ENCODE measurements at regions not wholly inside any gene's neighbourhood (a gene's known extent, or its start where the extent isn't known, plus 50 kb on each side); places are given as distances from the start of the nearest gene placed in this dataset.

DNA sequence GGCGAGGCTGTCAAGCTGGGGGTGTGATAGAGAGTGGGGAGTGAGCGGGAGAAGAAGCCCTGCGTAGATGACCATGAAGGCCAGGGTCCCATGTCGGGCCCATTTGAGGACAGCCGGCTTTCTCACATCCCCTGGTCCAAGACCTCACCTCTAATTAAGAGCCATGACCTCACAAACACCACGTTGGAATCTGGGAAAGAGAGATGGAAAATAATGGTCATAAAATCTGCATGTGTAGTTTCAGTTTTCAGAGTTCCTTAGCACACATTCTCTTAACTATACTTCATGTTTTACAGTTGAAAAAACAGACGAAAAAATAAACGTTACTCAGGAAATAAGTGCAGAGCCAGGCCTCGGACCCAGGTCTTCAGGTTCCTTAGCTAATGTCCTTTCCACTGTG is 244.8 kb upstream of the SIX2 start:
- Histone ChIP-seq H3K4me1 (ENCODE audit: control insufficient read depth, insufficient read depth, low read length) (no peaks in the 10 kb centered on the region), H3K36me3 (ENCODE audit: control insufficient read depth, insufficient read depth, low read length) (no peaks in the 10 kb centered on the region), H3K27ac (ENCODE audit: low read length) (no peak overlapping the region), H3K9me3 (ENCODE audit: control insufficient read depth, low read depth, low read length) (no peaks in the 10 kb centered on the region), H3K4me3 (ENCODE audit: low read length) (no peak overlapping the region), H3K27me3 (ENCODE audit: control insufficient read depth, insufficient read depth, low read length) (no peaks in the 10 kb centered on the region)
- DNase-seq: no peak
- no CpG with 5 or more reads among the region's 9 CpGs for WGBS (ENCODE audit: insufficient coverage, low lambda C conversion rate)

DNA sequence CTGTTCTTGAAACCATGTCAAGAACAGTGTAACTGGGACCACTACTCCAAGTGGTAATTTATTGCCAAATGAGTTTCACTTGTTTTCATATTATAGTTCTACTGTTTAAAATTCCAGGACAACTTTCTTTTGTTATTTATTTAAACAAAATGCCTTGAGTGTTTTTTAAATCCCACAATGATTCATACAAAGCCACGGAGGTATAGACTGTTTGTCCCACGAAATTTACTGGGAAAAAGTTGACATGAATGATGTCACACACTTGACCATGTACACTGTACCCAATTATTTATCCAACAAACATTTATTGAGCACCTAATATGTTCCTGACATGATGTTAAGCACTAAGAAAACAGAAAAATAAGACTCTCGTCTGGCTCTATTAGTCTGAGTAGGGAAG is 243.9 kb upstream of the SIX2 start:
- no peaks in the 10 kb centered on the region for H3K36me3 ChIP-seq (ENCODE audit: control insufficient read depth, insufficient read depth, low read length)
- H3K4me1 ChIP-seq (ENCODE audit: control insufficient read depth, insufficient read depth, low read length): no peaks in the 10 kb centered on the region
- no peak overlapping the region for H3K4me3 ChIP-seq (ENCODE audit: low read length)
- DNase-seq: no peak
- no peak overlapping the region for H3K27ac ChIP-seq (ENCODE audit: low read length)
- WGBS (ENCODE audit: insufficient coverage, low lambda C conversion rate): 63% methylated on average over 2 of the region's 3 CpGs
- H3K27me3 ChIP-seq (ENCODE audit: control insufficient read depth, insufficient read depth, low read length): no peaks in the 10 kb centered on the region
- no peaks in the 10 kb centered on the region for H3K9me3 ChIP-seq (ENCODE audit: control insufficient read depth, low read depth, low read length)

DNA sequence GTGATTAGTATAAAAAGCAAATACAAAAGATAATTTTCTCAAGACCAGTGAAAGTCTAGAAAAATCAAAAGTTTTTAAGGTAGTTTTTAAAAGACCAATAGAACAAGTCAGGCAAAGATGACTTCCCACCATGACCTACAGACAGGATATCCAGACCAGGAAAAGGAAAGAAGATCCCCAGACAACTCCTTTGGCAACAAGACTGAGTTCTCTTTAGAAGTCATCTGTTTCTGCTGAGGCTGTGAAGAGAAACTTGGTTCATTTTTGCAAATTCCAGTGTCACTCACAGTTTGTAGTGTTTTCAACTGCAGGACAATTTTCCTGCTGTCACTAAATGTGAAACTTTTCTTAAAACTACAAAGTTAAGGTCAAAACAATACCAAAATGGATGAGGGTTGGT is 240.9 kb upstream of the SIX2 start:
- Histone ChIP-seq H3K27me3 (ENCODE audit: control insufficient read depth, insufficient read depth, low read length) (no peaks in the 10 kb centered on the region), H3K4me1 (ENCODE audit: control insufficient read depth, insufficient read depth, low read length) (no peaks in the 10 kb centered on the region), H3K4me3 (ENCODE audit: low read length) (no peak overlapping the region), H3K9me3 (ENCODE audit: control insufficient read depth, low read depth, low read length) (no peaks in the 10 kb centered on the region), H3K27ac (ENCODE audit: low read length) (no peak overlapping the region), H3K36me3 (ENCODE audit: control insufficient read depth, insufficient read depth, low read length) (no peaks in the 10 kb centered on the region)
- DNase-seq: no peak

DNA sequence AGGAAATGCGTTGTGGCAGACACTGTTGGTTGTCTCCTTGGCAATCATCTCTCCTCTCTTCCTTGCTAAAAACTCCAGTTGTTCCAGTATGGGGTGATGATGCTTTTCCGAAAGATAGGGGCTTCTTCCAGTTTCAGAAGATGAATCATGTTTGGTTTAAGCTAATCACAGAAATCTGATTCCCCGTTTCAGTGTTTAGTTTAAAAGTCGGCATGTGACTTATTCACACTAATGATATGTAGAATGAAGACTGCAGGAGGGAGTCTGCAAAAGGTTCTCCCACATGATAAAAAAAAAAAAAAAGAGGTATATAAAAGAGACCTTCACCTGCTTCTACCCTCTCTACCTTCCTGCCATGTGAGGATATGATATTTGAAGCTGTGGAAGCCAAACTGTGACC is 239.0 kb upstream of the SIX2 start:
- no peak for DNase-seq
- Histone ChIP-seq H3K4me1 (ENCODE audit: control insufficient read depth, insufficient read depth, low read length) (no peaks in the 10 kb centered on the region), H3K36me3 (ENCODE audit: control insufficient read depth, insufficient read depth, low read length) (no peaks in the 10 kb centered on the region), H3K4me3 (ENCODE audit: low read length) (no peak overlapping the region), H3K27ac (ENCODE audit: low read length) (no peak overlapping the region), H3K9me3 (ENCODE audit: control insufficient read depth, low read depth, low read length) (no peaks in the 10 kb centered on the region), H3K27me3 (ENCODE audit: control insufficient read depth, insufficient read depth, low read length) (no peaks in the 10 kb centered on the region)
- WGBS (ENCODE audit: insufficient coverage, low lambda C conversion rate): no CpG with 5 or more reads among the region's 4 CpGs

DNA sequence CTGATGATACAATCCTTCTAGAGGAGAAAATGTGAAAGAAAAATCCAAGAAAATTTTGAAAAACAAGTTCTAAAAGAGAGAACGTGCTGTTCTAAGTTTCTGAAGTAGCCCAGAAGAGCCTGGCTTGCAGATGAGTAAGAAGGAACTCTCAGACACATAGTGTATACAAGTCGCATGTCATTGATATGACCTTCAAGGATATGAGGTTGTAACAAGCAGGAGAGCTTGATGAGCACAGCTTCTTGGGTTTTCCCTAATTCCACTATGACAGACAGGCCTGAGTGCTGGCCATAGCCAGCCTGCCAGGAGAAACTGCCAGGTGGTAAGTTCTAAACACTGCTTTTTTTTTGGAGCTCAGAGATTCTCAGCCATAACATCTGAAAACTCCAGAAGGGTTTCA is 235.7 kb upstream of the SIX2 start:
- Histone ChIP-seq H3K27ac (ENCODE audit: low read length) (no peak overlapping the region), H3K4me3 (ENCODE audit: low read length) (no peak overlapping the region), H3K36me3 (ENCODE audit: control insufficient read depth, insufficient read depth, low read length) (no peaks in the 10 kb centered on the region), H3K27me3 (ENCODE audit: control insufficient read depth, insufficient read depth, low read length) (peaks cover 3% of the 10 kb centered on the region), H3K4me1 (ENCODE audit: control insufficient read depth, insufficient read depth, low read length) (no peaks in the 10 kb centered on the region), H3K9me3 (ENCODE audit: control insufficient read depth, low read depth, low read length) (no peaks in the 10 kb centered on the region)
- no CpG with 5 or more reads among the region's 2 CpGs for WGBS (ENCODE audit: insufficient coverage, low lambda C conversion rate)
- DNase-seq: no peak

DNA sequence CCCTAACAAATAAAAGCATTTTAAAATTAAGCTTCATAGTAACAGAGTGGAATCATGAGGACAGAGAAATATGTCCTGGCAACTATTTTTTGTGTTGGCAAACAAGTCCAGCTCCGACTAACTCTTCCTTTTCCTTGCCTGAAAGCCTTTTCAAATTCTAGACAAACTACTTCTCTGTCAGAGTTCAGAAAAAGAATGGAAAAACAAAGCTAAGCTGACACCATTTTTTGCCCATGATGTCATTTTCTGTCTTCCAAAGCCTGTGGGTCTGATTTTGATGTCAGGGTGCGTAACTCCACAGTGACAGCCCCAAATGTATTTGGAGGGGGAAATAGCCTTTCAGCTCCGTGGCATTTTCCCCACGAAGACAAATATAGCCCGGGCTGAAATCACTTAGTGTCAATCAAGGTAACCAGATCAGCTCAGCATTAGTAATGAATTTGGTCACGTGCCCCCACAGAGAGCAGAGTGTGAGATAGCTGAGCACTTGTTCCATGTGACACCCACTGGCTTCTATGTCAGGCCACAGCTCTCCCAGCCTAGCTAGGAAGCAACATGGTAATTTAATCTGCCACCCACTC is 233.0 kb upstream of the SIX2 start:
- Histone ChIP-seq H3K9me3 (ENCODE audit: control insufficient read depth, low read depth, low read length) (no peaks in the 10 kb centered on the region), H3K36me3 (ENCODE audit: control insufficient read depth, insufficient read depth, low read length) (no peaks in the 10 kb centered on the region), H3K27ac (ENCODE audit: low read length) (no peak overlapping the region), H3K4me3 (ENCODE audit: low read length) (no peak overlapping the region), H3K4me1 (ENCODE audit: control insufficient read depth, insufficient read depth, low read length) (peaks cover 7% of the 10 kb centered on the region), H3K27me3 (ENCODE audit: control insufficient read depth, insufficient read depth, low read length) (peaks cover 3% of the 10 kb centered on the region)
- no CpG with 5 or more reads among the region's 6 CpGs for WGBS (ENCODE audit: insufficient coverage, low lambda C conversion rate)
- DNase-seq: peak; percentile 16 to 53

DNA sequence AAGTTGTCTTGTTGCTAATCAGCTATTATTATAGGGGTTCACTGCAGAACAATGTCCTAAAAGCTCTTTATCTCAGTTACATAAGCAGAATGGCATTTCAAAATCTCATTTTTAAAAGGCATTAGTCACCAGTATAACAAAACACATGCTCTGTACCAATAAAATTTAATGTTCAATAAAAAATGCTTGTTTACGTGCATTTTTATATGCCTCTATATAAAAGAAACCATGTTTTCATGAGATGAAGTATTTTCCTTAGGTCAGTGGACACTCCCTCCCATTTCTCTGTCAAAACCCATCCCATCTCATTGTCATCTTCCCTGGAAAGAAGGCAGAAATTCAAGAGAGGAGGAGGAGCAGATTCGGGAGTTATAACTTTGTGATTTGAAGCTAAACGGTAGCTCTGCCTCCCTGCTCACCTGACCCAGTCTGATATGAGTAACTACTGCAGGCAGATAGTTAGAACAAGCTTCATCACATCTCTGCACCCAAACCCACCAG is 231.9 kb upstream of the SIX2 start:
- Histone ChIP-seq H3K27ac (ENCODE audit: low read length) (no peak overlapping the region), H3K4me1 (ENCODE audit: control insufficient read depth, insufficient read depth, low read length) (peaks cover 7% of the 10 kb centered on the region), H3K36me3 (ENCODE audit: control insufficient read depth, insufficient read depth, low read length) (no peaks in the 10 kb centered on the region), H3K9me3 (ENCODE audit: control insufficient read depth, low read depth, low read length) (no peaks in the 10 kb centered on the region), H3K4me3 (ENCODE audit: low read length) (no peak overlapping the region), H3K27me3 (ENCODE audit: control insufficient read depth, insufficient read depth, low read length) (peaks cover 3% of the 10 kb centered on the region)
- DNase-seq: no peak
- WGBS (ENCODE audit: insufficient coverage, low lambda C conversion rate): no CpG with 5 or more reads among the region's 3 CpGs

DNA sequence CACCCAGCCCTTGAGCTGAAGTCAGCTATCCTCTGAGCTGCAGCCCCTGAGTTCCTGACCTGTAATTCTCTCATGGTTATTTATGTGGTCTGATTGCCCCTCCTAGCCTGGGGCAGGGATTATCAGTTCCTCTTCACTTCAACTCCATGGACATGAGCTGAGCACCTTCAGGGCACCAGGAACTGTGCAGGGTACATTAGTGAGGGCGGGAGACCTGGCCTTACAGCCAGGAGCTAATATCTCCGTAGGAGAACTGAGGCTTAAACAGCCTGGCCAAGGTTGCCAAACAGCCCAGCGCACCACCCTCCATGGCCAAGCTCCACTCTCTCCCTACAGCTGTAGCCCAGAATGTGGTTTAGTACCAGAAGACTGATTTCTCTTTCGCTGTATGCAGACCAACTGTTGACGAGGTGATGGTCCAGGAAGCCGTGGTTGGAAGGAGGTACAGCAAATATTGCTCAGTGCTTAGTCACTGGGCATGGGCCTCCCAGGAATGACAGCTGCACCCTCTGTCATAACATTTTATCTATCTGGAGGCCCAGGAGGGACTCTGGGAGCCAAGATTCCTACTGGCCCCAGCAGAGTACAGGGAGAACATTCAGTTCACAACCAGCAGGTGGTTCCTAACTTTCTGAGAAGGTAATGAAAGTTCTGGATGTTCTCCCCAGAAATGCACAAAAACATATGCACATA is 228.7 kb upstream of the SIX2 start:
- no peak overlapping the region for H3K27ac ChIP-seq (ENCODE audit: low read length)
- no peak overlapping the region for H3K4me3 ChIP-seq (ENCODE audit: low read length)
- peaks cover 7% of the 10 kb centered on the region for H3K4me1 ChIP-seq (ENCODE audit: control insufficient read depth, insufficient read depth, low read length)
- no CpG with 5 or more reads among the region's 6 CpGs for WGBS (ENCODE audit: insufficient coverage, low lambda C conversion rate)
- H3K27me3 ChIP-seq (ENCODE audit: control insufficient read depth, insufficient read depth, low read length): peaks cover 3% of the 10 kb centered on the region
- no peaks in the 10 kb centered on the region for H3K9me3 ChIP-seq (ENCODE audit: control insufficient read depth, low read depth, low read length)
- peak; percentile 62 to 77 for DNase-seq
- H3K36me3 ChIP-seq (ENCODE audit: control insufficient read depth, insufficient read depth, low read length): no peaks in the 10 kb centered on the region

DNA sequence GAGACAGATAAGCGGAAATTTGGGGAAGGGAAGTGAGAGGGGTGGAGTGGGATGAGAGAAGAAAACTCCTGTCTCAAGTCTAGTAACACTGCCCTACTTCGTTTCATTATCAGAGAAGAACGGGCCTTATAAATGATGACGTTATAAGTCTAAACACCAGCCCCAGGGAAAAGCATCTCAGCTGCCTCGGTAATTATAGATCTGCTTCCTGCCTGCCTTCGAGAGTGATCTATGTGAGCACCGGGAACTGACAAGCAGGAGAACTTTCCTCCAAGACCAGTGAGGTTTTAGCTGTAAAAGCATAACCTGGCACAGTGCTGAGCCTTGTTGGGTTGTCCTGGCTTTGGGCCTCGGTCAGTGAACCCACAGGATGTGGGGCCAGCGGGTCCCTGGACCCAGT is 227.9 kb upstream of the SIX2 start:
- Histone ChIP-seq H3K4me3 (ENCODE audit: low read length) (no peak overlapping the region), H3K4me1 (ENCODE audit: control insufficient read depth, insufficient read depth, low read length) (peaks cover 7% of the 10 kb centered on the region), H3K36me3 (ENCODE audit: control insufficient read depth, insufficient read depth, low read length) (no peaks in the 10 kb centered on the region), H3K27me3 (ENCODE audit: control insufficient read depth, insufficient read depth, low read length) (no peaks in the 10 kb centered on the region), H3K27ac (ENCODE audit: low read length) (no peak overlapping the region), H3K9me3 (ENCODE audit: control insufficient read depth, low read depth, low read length) (no peaks in the 10 kb centered on the region)
- 80% methylated on average over 1 of the region's 9 CpGs for WGBS (ENCODE audit: insufficient coverage, low lambda C conversion rate)
- no peak for DNase-seq

DNA sequence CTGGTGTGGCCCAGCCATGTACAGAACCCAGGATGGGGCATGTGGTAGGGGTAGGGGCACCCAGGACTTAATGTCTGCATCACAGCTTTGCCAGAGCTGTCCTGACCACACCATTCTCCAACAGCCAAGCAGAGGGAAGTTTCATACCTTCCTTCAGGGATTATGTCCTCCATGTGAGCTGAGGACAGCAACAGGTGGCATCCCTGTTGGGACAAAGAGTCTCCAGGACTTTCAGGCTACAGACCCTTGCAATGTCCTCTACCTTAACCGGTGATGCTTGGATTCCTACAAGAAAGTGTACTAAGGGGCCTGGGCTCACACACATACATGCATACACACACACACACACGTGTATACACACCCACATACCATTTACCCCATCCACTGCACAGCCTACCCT is 227.0 kb upstream of the SIX2 start:
- peaks cover 7% of the 10 kb centered on the region for H3K4me1 ChIP-seq (ENCODE audit: control insufficient read depth, insufficient read depth, low read length)
- no peaks in the 10 kb centered on the region for H3K9me3 ChIP-seq (ENCODE audit: control insufficient read depth, low read depth, low read length)
- DNase-seq: no peak
- H3K4me3 ChIP-seq (ENCODE audit: low read length): no peak overlapping the region
- peaks cover under 1% of the 10 kb centered on the region for H3K27me3 ChIP-seq (ENCODE audit: control insufficient read depth, insufficient read depth, low read length)
- no peaks in the 10 kb centered on the region for H3K36me3 ChIP-seq (ENCODE audit: control insufficient read depth, insufficient read depth, low read length)
- WGBS (ENCODE audit: insufficient coverage, low lambda C conversion rate): no CpG with 5 or more reads among the region's 2 CpGs
- H3K27ac ChIP-seq (ENCODE audit: low read length): no peak overlapping the region

DNA sequence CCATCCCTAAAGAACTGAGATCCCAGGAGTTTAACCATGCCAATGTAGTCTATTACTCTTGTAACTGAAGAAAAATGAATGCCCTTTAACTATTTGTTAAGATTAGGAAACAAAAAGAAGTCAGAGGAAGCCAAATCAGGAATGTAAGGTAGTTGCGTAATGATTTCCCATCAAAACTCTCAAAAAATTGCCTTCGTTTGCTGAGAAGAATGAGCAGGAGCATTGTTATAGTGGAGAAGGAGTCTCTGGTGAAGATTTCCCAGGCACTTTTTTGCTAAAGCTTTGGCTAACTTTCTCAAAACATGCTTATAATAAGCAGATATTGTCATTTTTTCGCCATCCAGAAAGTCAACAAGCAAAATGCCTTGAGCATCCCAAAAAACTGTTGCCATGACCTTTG is 224.0 kb upstream of the SIX2 start:
- 95% methylated on average over 2 of the region's 3 CpGs for WGBS (ENCODE audit: insufficient coverage, low lambda C conversion rate)
- Histone ChIP-seq H3K27ac (ENCODE audit: low read length) (no peak overlapping the region), H3K4me1 (ENCODE audit: control insufficient read depth, insufficient read depth, low read length) (no peaks in the 10 kb centered on the region), H3K4me3 (ENCODE audit: low read length) (no peak overlapping the region), H3K9me3 (ENCODE audit: control insufficient read depth, low read depth, low read length) (no peaks in the 10 kb centered on the region), H3K27me3 (ENCODE audit: control insufficient read depth, insufficient read depth, low read length) (peaks cover 9% of the 10 kb centered on the region), H3K36me3 (ENCODE audit: control insufficient read depth, insufficient read depth, low read length) (no peaks in the 10 kb centered on the region)
- DNase-seq: no peak

Measured in large intestine (tissue), 3 donors.